Pancreas (tissue), 10 donors: ENCODE measurements at regions not wholly inside any gene's neighbourhood (a gene's known extent, or its start where the extent isn't known, plus 50 kb on each side); places are given as distances from the start of the nearest gene placed in this dataset.
A peak's percentile ranks its signal among the peaks of the same experiment; 100 is the strongest.
"Not testable (repeated sequence)": the region's sequence is repeated elsewhere in the genome, so short reads cannot be mapped to it uniquely, and the experiment has no call there.

ENCODE experiments used
- ATAC-seq, 4 donors: fragments of 200-7000 bp; cut with Tn5 transposase; one replicate each; pipeline versions ENCODE4 v1.8.0 to v1.9.1; 2020; ENCODE audit warnings: mild to moderate bottlenecking in 4 of 4, moderate library complexity in 4 of 4
- DNase-seq, 6 donors: peaks; one replicate each; pipeline ENCODE4 v3.0.0-alpha.2; 2020
- FAIRE-seq: peaks from 2 replicates; lab custom pipeline; 2012; peaks lifted over from hg19 to GRCh38; lab: Jason Lieb, UNC
- H3K27ac ChIP-seq, 4 donors: fragments of 200-600 bp; sonication (generic); 1 replicate in 3 of 4; 2 replicates in 1 of 4; pipeline versions ENCODE4 v1.5.0 to v1.8.0; 2020
- H3K27me3 ChIP-seq, 4 donors: fragments of 200-600 bp; one replicate each; pipeline ENCODE4 v1.8.0; 2021
- H3K36me3 ChIP-seq, 3 donors: fragments of 200-600 bp; sonication (generic) in 1 of 3; one replicate each; pipeline versions ENCODE4 v1.5.0 to v1.8.0; 2020 to 2021
- H3K4me1 ChIP-seq, 3 donors: fragments of 200-600 bp; one replicate each; pipeline ENCODE4 v1.8.0; 2021
- H3K4me3 ChIP-seq, 4 donors: fragments of 200-600 bp; sonication (generic) in 2 of 4; one replicate each; pipeline versions ENCODE4 v1.5.0 to v1.8.0; 2020 to 2021
- H3K9me3 ChIP-seq, 4 donors: fragments of 200-600 bp; one replicate each; pipeline ENCODE4 v1.8.0; 2021
- WGBS, 2 donors: extraction: QIAGEN DNeasy Blood & Tissue Kit; methylation state at CpG; one replicate each; pipeline ENCODE4 v1.1.7; 2013; 5-methylcytosine and 5-hydroxymethylcytosine counted together
- intact Hi-C, 3 donors: fragments of 100-400 bp; cut with DNase I; formaldehyde crosslinking; loops; one replicate each; pipeline versions ENCODE4 v1.11.1 to v1.14.2; 2022
- TF ChIP-seq, protein P1 (sequence below), 4 donors: fragments of 200-600 bp; sonication (generic) in 3 of 4; IDR thresholded peaks; one replicate each; pipeline versions ENCODE4 v1.5.0 to v1.8.0; 2021; ENCODE audit warnings: antibody characterized with exemption in 4 of 4
- donor health status: healthy with polysubstance abuse.
- donor health status: DM: no; HTN: no; CAD: no; lungs with moderate emphysema.
- donor health status: DM: no; HTN: no; CAD: no.
- donor health status: control.
- donor health status: control.
- donor health status: Bipolar disorder and iron deficiency.
- donor health status: DM: yes; HTN: yes; CAD: no.
- donor health status: DM: no; HTN: no; CAD: no.
- donor health status: DM: no; HTN: no; CAD: no.
- donor health status: DM: yes; HTN: yes; CAD: no.

DNA sequence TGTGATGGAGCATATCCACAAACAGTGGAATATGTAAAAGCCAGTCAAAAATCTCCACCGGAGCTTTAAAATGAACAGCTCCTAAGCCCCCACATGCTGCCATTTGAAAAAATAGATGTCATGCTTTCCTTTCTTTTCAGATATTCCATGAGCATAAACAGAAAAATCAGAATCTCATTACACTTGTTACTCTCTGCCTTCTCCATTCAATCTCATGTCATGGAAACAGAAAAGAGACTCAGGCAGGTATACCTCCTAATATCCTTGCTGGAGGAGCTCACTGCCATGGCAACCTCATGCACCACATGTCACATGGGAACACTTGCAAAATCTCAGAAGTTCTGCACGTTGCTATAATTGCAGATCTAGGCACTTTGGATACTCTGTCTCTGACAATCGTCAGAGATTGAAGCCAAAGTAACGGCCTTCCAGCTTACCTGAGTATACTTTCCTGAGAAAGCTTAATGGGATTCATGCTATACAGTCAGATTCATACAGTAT, 317.0 kb upstream of the ADAMTS9 start:
- Histone ChIP-seq H3K27ac (no peak overlapping the region), H3K36me3 (no peaks in the 10 kb centered on the region), H3K4me1 (no peaks in the 10 kb centered on the region), H3K4me3 (no peak overlapping the region), H3K9me3 (no peaks in the 10 kb centered on the region), H3K27me3 (no peaks in the 10 kb centered on the region)
- WGBS, 2 donors = 75 to 80% methylated on average over 4 of the region's 4 CpGs
- intact Hi-C loops = no loop called here
- TF ChIP-seq, protein P1, sequence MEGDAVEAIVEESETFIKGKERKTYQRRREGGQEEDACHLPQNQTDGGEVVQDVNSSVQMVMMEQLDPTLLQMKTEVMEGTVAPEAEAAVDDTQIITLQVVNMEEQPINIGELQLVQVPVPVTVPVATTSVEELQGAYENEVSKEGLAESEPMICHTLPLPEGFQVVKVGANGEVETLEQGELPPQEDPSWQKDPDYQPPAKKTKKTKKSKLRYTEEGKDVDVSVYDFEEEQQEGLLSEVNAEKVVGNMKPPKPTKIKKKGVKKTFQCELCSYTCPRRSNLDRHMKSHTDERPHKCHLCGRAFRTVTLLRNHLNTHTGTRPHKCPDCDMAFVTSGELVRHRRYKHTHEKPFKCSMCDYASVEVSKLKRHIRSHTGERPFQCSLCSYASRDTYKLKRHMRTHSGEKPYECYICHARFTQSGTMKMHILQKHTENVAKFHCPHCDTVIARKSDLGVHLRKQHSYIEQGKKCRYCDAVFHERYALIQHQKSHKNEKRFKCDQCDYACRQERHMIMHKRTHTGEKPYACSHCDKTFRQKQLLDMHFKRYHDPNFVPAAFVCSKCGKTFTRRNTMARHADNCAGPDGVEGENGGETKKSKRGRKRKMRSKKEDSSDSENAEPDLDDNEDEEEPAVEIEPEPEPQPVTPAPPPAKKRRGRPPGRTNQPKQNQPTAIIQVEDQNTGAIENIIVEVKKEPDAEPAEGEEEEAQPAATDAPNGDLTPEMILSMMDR (IDR thresholded peaks at IDR 0.05) = no peak
- DNase-seq (no peak), ATAC-seq (peak in 1 of 4 donors; percentile 66), FAIRE-seq (no peak)

- FAIRE-seq = no peak
- no peaks in the 10 kb centered on the region for H3K36me3 ChIP-seq
- no peak overlapping the region for H3K27ac ChIP-seq
- H3K9me3 ChIP-seq = no peaks in the 10 kb centered on the region
- DNase-seq = no peak
- H3K27me3 ChIP-seq = no peaks in the 10 kb centered on the region
- TF ChIP-seq, protein P1 (IDR thresholded peaks at IDR 0.05) = no peak
- H3K4me1 ChIP-seq = no peaks in the 10 kb centered on the region
- ATAC-seq = no peak
- no peak overlapping the region for H3K4me3 ChIP-seq
- intact Hi-C loops = no loop called here
- WGBS, 2 donors = 76 to 86% methylated on average over 1 of the region's 1 CpG
Measured at GRCh38 chr3:65004306-65004705, 316.5 kb upstream of the ADAMTS9 start.

- intact Hi-C loops, H3K27me3 ChIP-seq, H3K36me3 ChIP-seq, H3K9me3 ChIP-seq, ATAC-seq, H3K27ac ChIP-seq, FAIRE-seq, H3K4me1 ChIP-seq, DNase-seq, H3K4me3 ChIP-seq: not testable (repeated sequence)
- 77 to 80% methylated on average over 4 of the region's 4 CpGs for WGBS, 2 donors
Measured at GRCh38 chr3:65001119-65001518, 313.3 kb upstream of the ADAMTS9 start.

DNA sequence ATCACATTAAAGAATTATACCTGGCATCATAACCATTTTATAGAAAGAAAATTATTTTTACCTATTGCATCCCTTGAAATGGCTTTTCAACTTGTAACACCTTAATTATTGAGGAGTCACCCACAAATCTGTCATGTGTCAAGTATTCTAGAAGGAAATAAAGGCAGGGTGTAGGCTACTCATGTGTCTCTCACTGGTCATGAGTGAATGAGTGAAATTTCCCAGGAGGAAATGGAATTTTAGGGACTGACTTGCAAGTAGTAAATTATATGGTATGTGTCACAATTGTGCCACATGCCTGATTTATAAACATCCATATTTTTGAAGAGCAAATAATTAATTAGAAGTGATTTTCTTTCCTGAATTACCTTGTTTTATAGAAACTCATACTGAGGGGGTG, 310.5 kb upstream of the ADAMTS9 start:
- no peaks in the 10 kb centered on the region for H3K9me3 ChIP-seq
- H3K27me3 ChIP-seq = no peaks in the 10 kb centered on the region
- ATAC-seq (no peak), DNase-seq (no peak), FAIRE-seq (no peak)
- TF ChIP-seq, protein P1 (IDR thresholded peaks at IDR 0.05) = no peak
- no peaks in the 10 kb centered on the region for H3K4me1 ChIP-seq
- no peak overlapping the region for H3K4me3 ChIP-seq
- intact Hi-C loops = no loop called here
- H3K27ac ChIP-seq = no peak overlapping the region
- H3K36me3 ChIP-seq = no peaks in the 10 kb centered on the region

DNA sequence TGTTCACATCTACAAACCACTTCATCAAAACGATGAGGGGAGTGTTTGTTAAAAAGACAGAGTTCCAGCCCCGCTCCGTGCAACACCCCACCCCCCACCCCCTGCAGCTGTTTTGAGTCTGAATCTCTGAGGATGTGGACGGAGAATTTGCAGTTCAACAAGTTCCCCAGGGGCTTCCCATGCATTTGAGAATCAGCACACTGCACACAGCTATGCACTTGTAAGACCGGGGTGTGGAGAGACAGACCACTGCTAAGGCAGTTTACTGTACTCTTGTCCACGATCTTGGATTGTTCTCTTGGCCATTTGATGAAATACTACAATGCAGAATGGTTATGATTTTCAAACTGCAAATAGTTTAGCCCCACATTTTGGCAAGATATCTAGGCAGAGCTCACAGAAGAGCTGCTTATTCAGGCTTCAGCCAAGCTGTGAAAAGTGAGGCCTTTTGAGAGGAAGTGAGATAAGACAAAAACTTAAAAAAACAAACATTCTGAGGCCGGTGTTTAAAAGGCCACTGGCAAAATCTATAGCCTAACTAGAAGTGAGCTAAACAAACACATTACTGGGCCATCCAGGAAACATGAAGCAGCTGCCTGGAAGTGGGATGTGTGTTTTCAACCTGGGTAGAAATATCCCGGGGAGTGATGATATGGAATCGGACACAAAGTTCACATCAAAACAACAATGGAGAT, 308.2 kb upstream of the ADAMTS9 start:
- DNase-seq (no peak), FAIRE-seq (no peak), ATAC-seq (peak in 1 of 4 donors; percentile 62)
- TF ChIP-seq, protein P1 (IDR thresholded peaks at IDR 0.05) = no peak
- Histone ChIP-seq H3K4me3 (no peak overlapping the region), H3K27ac (no peak overlapping the region), H3K4me1 (no peaks in the 10 kb centered on the region), H3K36me3 (no peaks in the 10 kb centered on the region), H3K9me3 (no peaks in the 10 kb centered on the region), H3K27me3 (no peaks in the 10 kb centered on the region)
- intact Hi-C loops = no loop called here
- 57 to 58% methylated on average over 9 of the region's 9 CpGs for WGBS, 2 donors
